Ecto neural progenitor cell (in vitro differentiated cells): ENCODE measurements at regions not wholly inside any gene's neighbourhood (a gene's known extent, or its start where the extent isn't known, plus 50 kb on each side); places are given as distances from the start of the nearest gene placed in this dataset.

Experiments
- DNase-seq: peaks from one replicate; pipeline ENCODE4 v3.0.0-alpha.2; 2018; ENCODE audit warnings: low spot score

- DNase-seq, result no peak
Observed at GRCh38 chr12:85681333-85681732, 154.9 kb downstream of the RASSF9 start.

GRCh38 chr12:85683051-85683450, 153.2 kb downstream of the RASSF9 start:
- DNase-seq, result no peak

GRCh38 chr12:85688837-85689236, 147.4 kb downstream of the RASSF9 start:
- DNase-seq, result no peak

- DNase-seq, result no peak
Observed at GRCh38 chr12:85690146-85690545, 146.1 kb downstream of the RASSF9 start.

GRCh38 chr12:85693093-85693665, 143.0 kb downstream of the RASSF9 start:
- DNase-seq, result no peak

GRCh38 chr12:85695097-85695715, 141.0 kb downstream of the RASSF9 start:
- DNase-seq, result no peak

- no peak for DNase-seq
Observed at GRCh38 chr12:85697003-85697402, 139.2 kb downstream of the RASSF9 start.

GRCh38 chr12:85698937-85699336, 137.3 kb downstream of the RASSF9 start:
- no peak for DNase-seq

- DNase-seq, result no peak
Observed at GRCh38 chr12:85708775-85709174, 127.4 kb downstream of the RASSF9 start.

- DNase-seq, result no peak
Observed at GRCh38 chr12:85711735-85712390, 124.3 kb downstream of the RASSF9 start.

- no peak for DNase-seq
Observed at GRCh38 chr12:85713373-85713772, 122.8 kb downstream of the RASSF9 start.

- no peak for DNase-seq
Observed at GRCh38 chr12:85714425-85714824, 121.8 kb downstream of the RASSF9 start.

GRCh38 chr12:85720308-85721033, 115.7 kb downstream of the RASSF9 start:
- no peak for DNase-seq

GRCh38 chr12:85725991-85726390, 110.2 kb downstream of the RASSF9 start:
- DNase-seq, result no peak

GRCh38 chr12:85733221-85733840, 102.9 kb downstream of the RASSF9 start:
- no peak for DNase-seq

- DNase-seq, result no peak
Observed at GRCh38 chr12:85733984-85734383, 102.2 kb downstream of the RASSF9 start.

GRCh38 chr12:85740186-85740585, 96.0 kb downstream of the RASSF9 start:
- no peak for DNase-seq

- no peak for DNase-seq
Observed at GRCh38 chr12:85741046-85741445, 95.2 kb downstream of the RASSF9 start.

GRCh38 chr12:85747941-85748495, 88.2 kb downstream of the RASSF9 start:
- DNase-seq, result no peak
